ENCODE measurements at regions not wholly inside any gene's neighbourhood (a gene's known extent, or its start where the extent isn't known, plus 50 kb on each side); places are given as distances from the start of the nearest gene placed in this dataset.

- Histone ChIP-seq H4K20me1 (no peaks in the 10 kb centered on the region), H3K27me3 (no peaks in the 10 kb centered on the region), H3K9me3 (replicated peaks in 1 of 11) (peaks cover 0 to 14% (median 10%) of the 10 kb centered on the region in 11 experiments; a peak in 11 of 22 replicates), H3K9ac (no peak overlapping the region), H3K4me1 (no peaks in the 10 kb centered on the region), H3K27ac (no peak overlapping the region), H3K4me3 (no peak overlapping the region), H3K4me2 (no peak overlapping the region), H3K36me3 (no peaks in the 10 kb centered on the region)
- TF ChIP-seq Cebpa-rat (IDR thresholded peaks at IDR 0.05), result no peak
Observed at GRCh38 chr10:8211631-8212030, 157.1 kb downstream of the GATA3 start.

DNA sequence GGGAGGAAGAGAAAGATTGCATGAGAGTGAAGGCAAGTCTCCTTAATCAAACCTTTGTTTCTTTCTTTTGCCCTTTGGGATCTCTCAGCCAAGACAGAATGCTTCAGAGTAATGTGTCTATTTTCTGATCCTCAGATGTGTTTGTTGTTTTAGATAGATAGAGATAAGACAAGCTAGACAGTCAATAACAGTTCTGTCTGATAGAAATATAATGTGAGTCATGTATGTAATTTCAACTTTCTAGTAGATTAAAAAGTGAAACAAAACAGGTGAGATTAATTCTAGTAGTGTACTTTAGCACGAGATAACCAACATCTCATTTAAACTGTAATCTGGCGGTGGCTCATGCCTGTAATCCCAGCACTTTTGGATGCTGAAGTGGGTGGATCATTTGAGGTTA, 159.2 kb downstream of the GATA3 start:
- no peaks in the 10 kb centered on the region for H3K4me1 ChIP-seq
- H3K9ac ChIP-seq, result no peak overlapping the region
- H3K9me3 ChIP-seq (replicated peaks in 1 of 11), result peaks cover 0 to 14% (median 10%) of the 10 kb centered on the region in 11 experiments; a peak in 13 of 22 replicates
- no peaks in the 10 kb centered on the region for H4K20me1 ChIP-seq
- no peak overlapping the region for H3K27ac ChIP-seq
- no peak overlapping the region for H3K4me2 ChIP-seq
- H3K36me3 ChIP-seq, result no peaks in the 10 kb centered on the region
- H3K27me3 ChIP-seq, result no peaks in the 10 kb centered on the region
- no peak overlapping the region for H3K4me3 ChIP-seq
- TF ChIP-seq Cebpa-rat (IDR thresholded peaks at IDR 0.05), result no peak

DNA sequence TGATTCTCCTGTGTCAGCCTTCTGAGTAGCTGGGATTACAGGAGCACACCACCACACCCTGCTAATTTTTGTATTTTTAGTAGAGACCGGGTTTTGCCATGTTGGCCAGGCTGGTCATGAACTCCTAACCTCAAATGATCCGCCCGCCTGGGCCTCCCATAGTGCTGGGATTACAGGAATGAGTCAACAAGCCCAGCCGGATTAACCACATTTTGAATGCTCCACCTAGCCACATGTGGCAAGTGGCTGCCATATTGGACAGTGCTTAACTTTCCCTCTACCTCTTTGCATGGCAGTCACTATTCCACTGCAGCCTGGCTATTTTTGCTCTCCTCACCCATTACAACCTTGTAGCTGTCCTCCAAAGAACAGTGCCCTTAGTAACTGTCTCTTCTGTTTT, 160.1 kb downstream of the GATA3 start:
- no peaks in the 10 kb centered on the region for H3K4me1 ChIP-seq
- no peak overlapping the region for H3K9ac ChIP-seq
- H3K4me2 ChIP-seq, result no peak overlapping the region
- no peak overlapping the region for H3K27ac ChIP-seq
- no peaks in the 10 kb centered on the region for H3K27me3 ChIP-seq
- H3K9me3 ChIP-seq (replicated peaks in 1 of 11), result peaks cover 0 to 20% (median 10%) of the 10 kb centered on the region in 11 experiments; a peak in 13 of 22 replicates
- H3K36me3 ChIP-seq, result no peaks in the 10 kb centered on the region
- H3K4me3 ChIP-seq, result no peak overlapping the region
- no peaks in the 10 kb centered on the region for H4K20me1 ChIP-seq
- TF ChIP-seq Cebpa-rat (IDR thresholded peaks at IDR 0.05), result no peak

DNA sequence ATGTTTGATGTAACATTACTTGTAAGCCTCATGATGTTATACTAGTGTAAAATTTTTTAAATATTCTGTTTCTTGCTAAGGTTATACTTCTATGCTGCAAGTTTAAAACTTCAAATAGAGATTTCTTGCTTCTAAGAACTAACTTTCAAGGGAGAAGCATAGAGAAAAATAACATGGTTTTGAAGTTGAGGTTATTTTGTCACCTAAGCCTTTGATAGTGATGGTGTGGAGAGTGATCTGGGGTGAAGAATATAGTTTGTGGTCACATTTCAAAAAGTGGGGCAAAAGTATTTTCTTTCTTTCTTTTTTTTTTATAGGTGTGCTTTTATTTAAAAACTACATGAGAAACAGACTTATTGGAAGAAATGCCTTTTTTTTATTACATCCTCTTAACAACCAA, 162.4 kb downstream of the GATA3 start:
- no peak overlapping the region for H3K27ac ChIP-seq
- TF ChIP-seq Cebpa-rat (IDR thresholded peaks at IDR 0.05), result no peak
- H3K27me3 ChIP-seq, result no peaks in the 10 kb centered on the region
- no peak overlapping the region for H3K4me2 ChIP-seq
- no peaks in the 10 kb centered on the region for H3K4me1 ChIP-seq
- H3K4me3 ChIP-seq, result no peak overlapping the region
- H3K9ac ChIP-seq, result no peak overlapping the region
- H3K9me3 ChIP-seq (replicated peaks in 1 of 11), result peaks cover 0 to 15% (median 6%) of the 10 kb centered on the region in 11 experiments; a peak in 13 of 22 replicates
- H4K20me1 ChIP-seq, result no peaks in the 10 kb centered on the region
- no peaks in the 10 kb centered on the region for H3K36me3 ChIP-seq

DNA sequence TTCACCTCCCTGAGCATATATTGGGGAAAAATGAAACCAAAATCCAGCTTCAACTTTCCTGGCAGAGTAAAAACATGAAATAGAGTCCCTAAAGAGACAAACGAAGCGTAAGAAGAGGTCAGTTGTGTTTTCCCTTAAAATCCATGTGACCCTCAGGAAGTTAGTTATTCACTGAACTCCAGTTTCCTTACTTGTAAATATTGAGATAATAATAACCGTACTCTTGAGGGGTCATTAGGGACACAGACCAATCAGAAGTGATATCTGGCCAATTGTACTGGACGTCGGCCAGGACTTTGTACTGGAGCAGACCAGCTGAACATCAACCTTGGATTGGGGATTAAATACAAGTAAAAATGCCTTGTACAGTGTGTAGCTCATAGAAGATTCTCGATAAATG, 167.0 kb downstream of the GATA3 start:
- Histone ChIP-seq H3K4me1 (no peaks in the 10 kb centered on the region), H3K27me3 (no peaks in the 10 kb centered on the region), H3K9me3 (replicated peaks in 1 of 11) (peaks cover 0 to 7% (median 0%) of the 10 kb centered on the region in 11 experiments; a peak in 4 of 22 replicates), H3K36me3 (no peaks in the 10 kb centered on the region), H3K9ac (no peak overlapping the region), H3K27ac (no peak overlapping the region), H3K4me2 (no peak overlapping the region), H4K20me1 (no peaks in the 10 kb centered on the region), H3K4me3 (no peak overlapping the region)
- TF ChIP-seq Cebpa-rat (IDR thresholded peaks at IDR 0.05), result no peak

GRCh38 chr10:8224591-8224990, 170.1 kb downstream of the GATA3 start:
- TF ChIP-seq Cebpa-rat (IDR thresholded peaks at IDR 0.05), result no peak
- Histone ChIP-seq H3K4me1 (no peaks in the 10 kb centered on the region), H3K4me3 (no peak overlapping the region), H3K27me3 (no peaks in the 10 kb centered on the region), H3K9me3 (replicated peaks in 1 of 11) (no peaks in the 10 kb centered on the region), H3K4me2 (no peak overlapping the region), H3K36me3 (no peaks in the 10 kb centered on the region), H3K9ac (no peak overlapping the region), H3K27ac (no peak overlapping the region), H4K20me1 (no peaks in the 10 kb centered on the region)

DNA sequence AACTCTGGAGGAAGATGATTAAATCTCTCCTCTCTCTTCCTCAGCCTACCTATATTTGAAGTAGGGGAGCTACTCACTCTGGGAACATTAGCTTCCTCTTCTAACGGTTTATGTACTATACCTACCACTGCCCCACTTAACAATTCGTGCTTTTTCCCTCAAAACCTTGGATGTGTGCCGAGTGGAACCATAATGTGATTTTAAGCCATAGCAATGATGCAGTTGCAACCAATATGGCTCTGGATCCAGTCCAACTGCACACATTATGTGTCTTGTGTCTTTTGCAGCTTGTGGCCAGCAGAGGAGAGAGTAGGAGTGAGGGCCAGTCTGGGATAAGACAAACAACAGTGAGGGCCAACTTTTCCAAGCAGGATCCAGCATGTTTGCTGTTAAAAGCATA, 170.7 kb downstream of the GATA3 start:
- Histone ChIP-seq H3K9me3 (replicated peaks in 1 of 11) (no peaks in the 10 kb centered on the region), H3K27ac (no peak overlapping the region), H3K4me1 (no peaks in the 10 kb centered on the region), H3K27me3 (no peaks in the 10 kb centered on the region), H3K4me3 (no peak overlapping the region), H4K20me1 (no peaks in the 10 kb centered on the region), H3K36me3 (no peaks in the 10 kb centered on the region), H3K9ac (no peak overlapping the region), H3K4me2 (no peak overlapping the region)
- TF ChIP-seq Cebpa-rat (IDR thresholded peaks at IDR 0.05), result no peak

DNA sequence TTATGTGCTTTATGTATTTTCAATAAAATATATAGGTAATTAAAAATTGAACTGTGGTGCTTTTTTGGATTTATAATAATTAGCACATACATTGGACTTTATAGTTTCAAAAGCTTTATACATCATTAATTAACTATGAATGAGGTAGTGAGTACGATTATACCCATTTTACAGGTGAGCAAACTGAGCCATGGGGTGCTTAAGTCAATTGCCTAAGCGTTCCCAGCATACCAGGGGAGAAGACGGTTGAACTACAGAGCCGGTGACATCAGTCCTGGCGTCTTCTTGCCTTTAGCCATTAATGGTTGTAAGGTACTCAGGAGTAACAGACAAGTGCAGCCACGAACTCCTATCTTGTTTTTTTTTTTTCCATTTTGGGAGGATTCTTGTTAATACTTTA, 172.8 kb downstream of the GATA3 start:
- Histone ChIP-seq H3K4me3 (no peak overlapping the region), H3K4me1 (0 out of 20 replicates have a peak, but pooled peaks cover 0 to 4% (median 0%) of the 10 kb centered on the region in 10 experiments), H3K9me3 (replicated peaks in 1 of 11) (no peaks in the 10 kb centered on the region), H3K9ac (no peak overlapping the region), H3K27ac (no peak overlapping the region), H3K36me3 (no peaks in the 10 kb centered on the region), H3K4me2 (no peak overlapping the region), H3K27me3 (no peaks in the 10 kb centered on the region), H4K20me1 (no peaks in the 10 kb centered on the region)
- no peak for TF ChIP-seq Cebpa-rat (IDR thresholded peaks at IDR 0.05)

DNA sequence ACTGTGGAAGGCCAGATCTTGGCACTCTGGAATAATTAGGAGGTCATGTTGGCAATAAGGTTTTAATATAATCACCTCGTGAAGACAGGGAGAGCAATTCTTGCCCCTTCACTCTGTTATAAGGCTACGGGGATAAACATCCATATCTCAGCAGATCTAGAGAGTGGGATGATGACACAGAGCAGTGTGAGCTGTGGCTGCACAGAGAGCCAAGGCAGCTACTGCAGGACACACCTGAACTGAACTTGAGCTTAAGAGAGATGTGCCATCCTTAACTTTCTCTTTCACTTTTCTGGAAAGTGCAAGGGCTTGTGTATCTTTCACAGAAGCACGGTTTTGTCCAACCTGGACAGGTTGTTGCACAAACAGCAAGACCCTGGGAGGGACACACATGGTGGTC, 174.7 kb downstream of the GATA3 start:
- Histone ChIP-seq H3K9me3 (replicated peaks in 1 of 11) (no peaks in the 10 kb centered on the region), H3K4me3 (no peak overlapping the region), H3K9ac (no peak overlapping the region), H4K20me1 (no peaks in the 10 kb centered on the region), H3K36me3 (no peaks in the 10 kb centered on the region), H3K27ac (no peak overlapping the region), H3K4me2 (no peak overlapping the region), H3K27me3 (no peaks in the 10 kb centered on the region), H3K4me1 (0 out of 20 replicates have a peak, but pooled peaks cover 0 to 4% (median 0%) of the 10 kb centered on the region in 10 experiments)
- no peak for TF ChIP-seq Cebpa-rat (IDR thresholded peaks at IDR 0.05)

- Histone ChIP-seq H3K4me3 (no peak overlapping the region), H3K27ac (no peak overlapping the region), H4K20me1 (no peaks in the 10 kb centered on the region)
Observed at GRCh38 chr10:8230902-8231301, 176.4 kb downstream of the GATA3 start.

More at GRCh38 chr10:8230902-8231301, 176.4 kb downstream of the GATA3 start:
- Histone ChIP-seq H3K4me1 (0 out of 20 replicates have a peak, but pooled peaks cover 0 to 4% (median 0%) of the 10 kb centered on the region in 10 experiments), H3K9me3 (replicated peaks in 1 of 11) (no peaks in the 10 kb centered on the region), H3K9ac (no peak overlapping the region), H3K4me2 (0 out of 22 replicates have a peak overlapping the region, but pooled peaks of 1 of the 11 experiments have one; percentile 18), H3K36me3 (no peaks in the 10 kb centered on the region), H3K27me3 (no peaks in the 10 kb centered on the region)
- no peak for TF ChIP-seq Cebpa-rat (IDR thresholded peaks at IDR 0.05)
